ENCODE measurements at regions not wholly inside any gene's neighbourhood (a gene's known extent, or its start where the extent isn't known, plus 50 kb on each side); places are given as distances from the start of the nearest gene placed in this dataset.

GRCh38 chr3:118809696-118810498 is 224.7 kb downstream of the IGSF11 start:
- TF ChIP-seq, protein P1, sequence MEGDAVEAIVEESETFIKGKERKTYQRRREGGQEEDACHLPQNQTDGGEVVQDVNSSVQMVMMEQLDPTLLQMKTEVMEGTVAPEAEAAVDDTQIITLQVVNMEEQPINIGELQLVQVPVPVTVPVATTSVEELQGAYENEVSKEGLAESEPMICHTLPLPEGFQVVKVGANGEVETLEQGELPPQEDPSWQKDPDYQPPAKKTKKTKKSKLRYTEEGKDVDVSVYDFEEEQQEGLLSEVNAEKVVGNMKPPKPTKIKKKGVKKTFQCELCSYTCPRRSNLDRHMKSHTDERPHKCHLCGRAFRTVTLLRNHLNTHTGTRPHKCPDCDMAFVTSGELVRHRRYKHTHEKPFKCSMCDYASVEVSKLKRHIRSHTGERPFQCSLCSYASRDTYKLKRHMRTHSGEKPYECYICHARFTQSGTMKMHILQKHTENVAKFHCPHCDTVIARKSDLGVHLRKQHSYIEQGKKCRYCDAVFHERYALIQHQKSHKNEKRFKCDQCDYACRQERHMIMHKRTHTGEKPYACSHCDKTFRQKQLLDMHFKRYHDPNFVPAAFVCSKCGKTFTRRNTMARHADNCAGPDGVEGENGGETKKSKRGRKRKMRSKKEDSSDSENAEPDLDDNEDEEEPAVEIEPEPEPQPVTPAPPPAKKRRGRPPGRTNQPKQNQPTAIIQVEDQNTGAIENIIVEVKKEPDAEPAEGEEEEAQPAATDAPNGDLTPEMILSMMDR (IDR thresholded peaks at IDR 0.05): no peak
- TF ChIP-seq POLR2A (IDR thresholded peaks at IDR 0.05): no peak
- TF ChIP-seq POLR2AphosphoS5 (IDR thresholded peaks at IDR 0.05; ENCODE audit: insufficient read depth in 1 of 2, low read depth in 1 of 2): no peak
